NCI-H82 (cell line): ENCODE measurements at regions not wholly inside any gene's neighbourhood (a gene's known extent, or its start where the extent isn't known, plus 50 kb on each side); places are given as distances from the start of the nearest gene placed in this dataset.
A peak's percentile ranks its signal among the peaks of the same experiment; 100 is the strongest.

ENCODE experiments used
- DNase-seq: peaks from one replicate; lab custom pipeline; 2025; lab: John Stamatoyannopoulos, UW

DNA sequence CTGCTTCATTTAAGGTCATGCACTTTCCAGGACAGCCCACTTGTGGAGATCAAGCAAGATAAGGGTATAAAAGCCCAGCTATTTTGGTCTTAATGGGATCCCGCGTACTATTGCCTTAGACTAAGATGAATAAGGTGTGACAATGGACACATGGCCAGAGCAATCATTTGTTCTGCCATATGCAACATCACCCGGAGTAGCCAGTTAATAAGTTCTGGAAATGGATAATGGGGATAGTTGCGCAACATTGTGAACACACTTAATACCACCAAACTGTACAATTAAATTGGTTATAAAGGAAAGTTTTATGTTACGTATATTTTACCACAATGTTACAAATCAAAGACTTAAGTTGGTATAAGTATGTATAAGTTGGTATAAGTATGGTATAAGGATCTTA is 674.5 kb downstream of the HDGFL1 start:
- no peak for DNase-seq

DNA sequence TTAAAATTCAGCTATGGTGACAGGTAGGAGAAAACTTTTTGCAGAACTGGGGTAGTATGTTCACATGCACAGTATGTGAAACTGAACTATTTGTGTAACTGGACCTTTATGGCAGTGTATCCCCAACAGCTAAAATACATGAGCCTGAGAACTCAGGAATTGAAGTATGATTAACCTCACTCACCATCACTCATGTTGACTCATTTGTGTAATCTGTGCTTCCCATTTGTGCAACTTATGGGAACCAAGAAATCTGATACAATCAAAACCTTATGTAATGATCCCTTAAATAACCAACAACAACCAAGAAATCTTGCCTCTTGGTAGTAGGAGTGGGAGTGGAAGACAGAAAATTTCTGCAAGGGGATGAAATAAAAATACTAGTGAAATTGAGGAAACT is 674.9 kb downstream of the HDGFL1 start:
- DNase-seq = no peak

GRCh38 chr6:23245572-23245971 is 676.2 kb downstream of the HDGFL1 start:
- no peak for DNase-seq

DNA sequence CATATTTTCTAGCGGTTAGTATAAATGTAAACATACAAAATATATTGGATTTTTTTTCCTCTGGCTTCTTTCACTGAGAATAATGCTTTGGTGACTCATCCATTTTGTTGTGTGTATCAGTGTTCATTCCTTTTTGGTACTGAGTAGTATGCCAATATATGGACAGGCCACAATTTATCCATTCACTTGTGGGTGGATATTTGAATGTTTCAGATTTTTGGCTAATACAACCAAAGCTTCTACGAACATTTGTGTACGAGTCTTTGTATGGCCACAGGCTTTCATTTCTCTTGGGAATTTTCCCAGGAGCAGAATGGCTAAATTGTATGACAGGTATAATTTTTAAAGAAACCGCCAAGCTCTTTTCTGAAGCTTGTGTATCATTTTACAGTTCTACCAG is 677.5 kb downstream of the HDGFL1 start:
- no peak for DNase-seq

DNA sequence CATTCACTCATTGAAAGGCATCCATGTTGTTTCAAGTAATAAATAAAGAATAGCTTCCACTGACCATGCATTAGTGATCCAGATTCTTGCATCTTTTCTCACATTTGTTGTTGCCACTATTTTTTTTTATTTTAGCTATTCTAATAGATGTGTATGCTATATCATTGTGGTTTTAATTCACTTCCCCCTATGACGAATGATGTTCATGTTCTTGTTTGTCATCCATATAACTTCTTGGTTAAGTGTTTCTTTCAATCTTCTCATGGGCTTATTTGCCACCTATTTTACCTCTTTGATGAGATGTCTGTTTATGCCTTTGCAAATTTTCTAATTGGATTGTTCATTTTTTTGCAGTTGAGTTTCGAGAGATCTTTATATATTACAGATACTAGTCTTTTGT is 681.2 kb downstream of the HDGFL1 start:
- no peak for DNase-seq

DNA sequence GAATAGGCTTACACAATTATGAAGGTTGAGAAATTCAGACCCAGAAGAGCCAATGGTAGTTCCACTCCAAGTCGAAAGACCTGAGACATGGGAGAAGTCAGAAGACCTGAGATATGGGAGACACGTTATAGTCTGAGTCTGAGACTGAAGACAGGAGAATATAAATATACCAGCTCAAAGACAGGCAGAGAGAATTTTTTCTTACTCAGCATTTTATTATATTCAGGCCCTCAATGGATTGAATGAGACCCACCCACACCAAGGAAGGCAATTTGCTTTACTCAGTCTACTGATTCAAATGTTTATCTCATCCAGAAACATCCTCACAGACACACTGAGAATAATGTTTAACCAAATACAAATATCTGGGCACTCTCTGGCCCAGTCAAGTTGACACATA is 693.5 kb downstream of the HDGFL1 start:
- no peak for DNase-seq

DNA sequence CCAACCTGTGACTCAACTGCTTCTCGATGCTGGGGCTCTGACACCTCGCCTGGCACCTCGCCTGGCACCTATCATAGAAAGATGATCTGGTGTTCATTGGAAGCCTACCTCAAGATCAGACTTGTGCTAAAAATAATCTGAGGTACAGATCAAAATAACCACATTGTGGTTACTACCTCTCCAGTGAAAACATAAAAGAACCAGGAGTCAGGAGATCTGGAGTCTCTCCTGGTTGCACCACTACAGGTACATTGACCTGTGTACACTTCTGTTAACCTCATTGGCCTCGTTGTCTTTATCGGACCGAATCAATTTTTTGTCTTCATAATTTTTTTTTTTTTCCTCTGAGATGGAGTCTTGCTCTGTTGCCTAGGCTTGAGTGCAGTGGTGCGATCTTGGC is 695.9 kb downstream of the HDGFL1 start:
- no peak for DNase-seq

DNA sequence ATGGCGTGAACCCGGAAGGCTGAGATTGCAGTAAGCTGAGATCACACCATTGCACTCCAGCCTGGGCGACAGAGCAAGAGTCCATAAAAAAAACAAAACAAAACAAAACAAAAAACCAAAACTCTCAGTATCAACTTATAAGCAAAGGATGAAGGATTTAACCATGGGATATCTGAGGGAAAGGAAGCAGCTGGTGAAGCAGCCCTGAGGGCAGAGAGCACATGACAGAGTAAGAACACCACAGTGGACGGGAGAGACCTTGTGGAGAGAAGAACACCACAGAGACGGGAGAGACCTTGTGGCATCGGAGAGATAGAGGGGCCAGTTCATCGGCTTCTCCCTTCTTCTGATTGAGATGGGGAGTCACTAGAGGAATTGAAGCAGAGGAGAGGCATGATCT is 697.2 kb downstream of the HDGFL1 start:
- no peak for DNase-seq

- DNase-seq = no peak
Observed at GRCh38 chr6:23267651-23268050, 698.3 kb downstream of the HDGFL1 start.

GRCh38 chr6:23268348-23268747 is 699.0 kb downstream of the HDGFL1 start:
- no peak for DNase-seq

DNA sequence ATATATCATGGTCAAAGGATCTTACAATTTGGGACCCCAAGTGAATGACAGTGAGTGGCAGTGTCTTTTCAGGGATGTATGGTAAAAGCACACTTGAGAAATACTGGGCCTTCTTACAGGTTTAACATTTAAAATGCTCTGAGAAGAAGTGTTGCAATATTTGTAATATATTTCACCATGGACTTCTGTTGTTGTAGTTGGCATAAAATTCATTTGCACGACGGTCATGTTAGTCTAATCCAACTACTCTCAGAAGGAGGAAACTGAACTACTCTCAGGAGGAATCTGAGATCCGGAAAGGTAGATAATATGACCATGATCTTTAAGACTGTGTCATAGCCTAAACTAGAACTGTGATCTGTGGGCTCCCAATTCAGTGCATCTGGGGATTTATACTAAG is 700.1 kb downstream of the HDGFL1 start:
- no peak for DNase-seq

DNA sequence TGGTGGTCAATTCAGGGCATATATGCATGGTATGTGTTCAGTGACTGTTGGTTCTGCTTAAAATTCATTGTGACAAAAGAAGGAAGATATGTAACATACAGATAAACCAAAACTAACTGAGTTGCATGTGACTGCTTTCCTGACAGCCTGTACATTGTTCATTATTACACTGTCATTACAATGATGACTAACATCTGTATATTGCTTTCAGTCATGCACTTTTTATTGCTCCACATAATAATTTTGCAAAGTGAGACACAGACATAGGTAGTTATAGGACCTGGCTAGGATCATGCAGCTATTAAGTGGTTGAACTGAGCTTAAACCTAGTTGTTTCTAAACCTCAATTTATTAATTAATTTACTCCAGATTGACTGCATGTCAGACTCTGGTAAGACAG is 703.2 kb downstream of the HDGFL1 start:
- no peak for DNase-seq

DNA sequence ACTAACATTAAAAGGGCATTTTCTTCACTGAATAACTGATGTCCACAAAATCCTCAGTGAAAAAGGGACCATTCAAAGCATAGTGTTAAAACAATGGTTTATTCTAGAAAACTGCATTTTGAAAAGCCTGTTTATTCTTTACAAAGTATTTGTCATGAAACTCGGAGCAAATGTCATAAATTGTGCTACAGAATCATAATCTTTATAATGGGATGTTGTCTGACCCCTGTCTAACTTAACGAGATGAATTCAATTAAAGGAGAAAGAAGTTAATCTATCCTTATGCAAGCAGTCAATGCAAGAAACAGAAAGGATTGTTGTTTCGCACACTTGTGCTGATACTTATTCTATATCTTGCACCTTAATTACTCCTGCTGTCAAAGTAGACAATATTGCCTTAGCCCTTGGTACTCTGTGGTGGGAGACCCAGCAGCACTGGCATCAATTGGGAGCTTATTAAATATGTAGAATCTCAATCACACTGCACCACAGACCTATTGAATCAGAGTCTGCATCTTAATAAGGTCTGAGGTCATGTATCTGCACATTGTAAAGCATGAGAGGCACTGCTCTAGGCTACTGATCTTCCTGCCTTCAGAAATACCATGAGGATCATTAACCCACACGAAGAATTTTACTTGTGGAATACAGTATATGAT is 708.3 kb downstream of the HDGFL1 start:
- DNase-seq = peak; percentile 47

- DNase-seq = no peak
Observed at GRCh38 chr6:23278180-23278532, 708.8 kb downstream of the HDGFL1 start.

- no peak for DNase-seq
Observed at GRCh38 chr6:23280437-23280836, 711.1 kb downstream of the HDGFL1 start.

DNA sequence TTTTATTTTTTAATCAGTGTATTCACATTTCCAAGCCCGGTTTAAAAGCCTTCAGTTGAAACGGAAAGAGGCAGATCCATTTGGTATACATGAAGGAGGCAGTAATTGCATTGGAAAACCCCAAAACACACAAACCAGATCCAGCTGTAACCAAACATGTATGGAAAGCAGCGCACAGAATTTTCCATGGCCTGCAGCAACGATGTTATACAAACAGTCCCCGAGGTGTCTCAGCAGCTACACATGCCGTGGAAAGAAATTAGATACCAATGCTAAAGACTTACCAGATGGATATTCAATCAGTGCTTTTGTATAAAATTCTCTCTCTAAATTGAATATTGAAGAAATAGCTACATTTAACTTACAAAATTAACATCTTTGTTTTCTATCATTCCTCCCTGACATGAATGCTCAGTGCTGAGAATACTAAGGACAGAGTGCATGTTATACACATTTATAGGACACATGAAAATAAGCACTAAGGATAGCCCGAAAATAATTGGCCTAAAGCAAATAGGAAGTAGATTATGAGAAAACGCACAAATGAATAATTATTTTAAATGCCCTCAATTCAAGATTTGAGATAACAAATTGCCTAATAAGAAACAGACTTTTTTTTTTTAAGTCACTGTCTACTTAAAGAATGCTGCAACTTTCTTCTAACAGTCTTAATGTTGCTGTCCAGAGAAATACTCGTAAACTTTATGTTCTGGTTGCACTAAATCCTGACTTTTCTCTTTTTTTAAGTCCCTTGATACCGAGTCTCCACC is 713.1 kb downstream of the HDGFL1 start:
- no peak for DNase-seq

- DNase-seq = no peak
Observed at GRCh38 chr6:23293653-23294052, 724.3 kb downstream of the HDGFL1 start.

- no peak for DNase-seq
Observed at GRCh38 chr6:23301556-23301955, 732.2 kb downstream of the HDGFL1 start.

DNA sequence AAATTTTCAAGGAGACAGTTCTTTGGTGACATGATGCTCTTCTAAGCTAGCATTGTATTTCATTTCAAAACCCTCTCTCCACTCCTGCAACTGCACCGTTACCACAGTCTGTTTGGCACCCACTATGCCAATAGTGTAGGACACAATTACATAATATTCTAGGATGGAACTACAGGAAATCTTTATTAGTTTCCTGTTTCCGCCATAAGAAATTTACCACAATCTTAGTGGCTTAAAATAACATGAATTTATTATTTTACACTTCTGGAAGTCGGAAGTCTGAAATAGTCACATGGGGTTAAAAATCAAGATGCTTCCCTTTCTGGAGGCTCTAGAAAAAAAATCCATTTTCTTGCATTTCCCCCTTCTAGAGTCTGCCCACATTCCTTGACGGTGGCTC is 733.1 kb downstream of the HDGFL1 start:
- DNase-seq = no peak

DNA sequence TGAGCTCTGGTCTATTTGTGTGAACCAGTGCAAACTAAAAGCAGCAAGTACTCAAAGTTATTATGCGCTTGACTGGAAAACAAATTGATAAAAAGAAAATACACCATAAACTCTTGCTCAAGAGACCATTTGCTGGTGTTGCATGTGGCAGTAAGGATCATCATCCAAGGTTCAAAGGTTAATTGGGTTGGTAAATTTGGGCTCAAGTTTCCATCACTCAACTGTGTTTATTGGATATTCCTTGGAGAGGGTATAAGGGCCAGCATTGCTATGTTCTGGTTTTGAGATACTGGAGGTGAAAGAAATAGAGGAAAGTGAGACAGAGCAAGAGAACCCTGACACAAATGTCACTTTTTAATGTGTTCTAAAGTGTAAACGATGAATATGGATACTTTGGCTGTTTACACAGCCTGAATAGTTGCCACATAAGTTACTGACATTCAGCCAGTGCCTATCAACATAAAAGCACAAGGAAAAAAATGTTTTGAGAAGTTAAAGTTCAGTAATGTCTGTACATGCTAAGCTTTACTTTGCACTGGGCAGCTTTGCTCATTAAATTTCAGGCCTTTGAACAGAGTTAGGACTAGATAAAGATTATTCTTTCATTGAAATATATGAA is 736.1 kb downstream of the HDGFL1 start:
- DNase-seq = no peak

DNA sequence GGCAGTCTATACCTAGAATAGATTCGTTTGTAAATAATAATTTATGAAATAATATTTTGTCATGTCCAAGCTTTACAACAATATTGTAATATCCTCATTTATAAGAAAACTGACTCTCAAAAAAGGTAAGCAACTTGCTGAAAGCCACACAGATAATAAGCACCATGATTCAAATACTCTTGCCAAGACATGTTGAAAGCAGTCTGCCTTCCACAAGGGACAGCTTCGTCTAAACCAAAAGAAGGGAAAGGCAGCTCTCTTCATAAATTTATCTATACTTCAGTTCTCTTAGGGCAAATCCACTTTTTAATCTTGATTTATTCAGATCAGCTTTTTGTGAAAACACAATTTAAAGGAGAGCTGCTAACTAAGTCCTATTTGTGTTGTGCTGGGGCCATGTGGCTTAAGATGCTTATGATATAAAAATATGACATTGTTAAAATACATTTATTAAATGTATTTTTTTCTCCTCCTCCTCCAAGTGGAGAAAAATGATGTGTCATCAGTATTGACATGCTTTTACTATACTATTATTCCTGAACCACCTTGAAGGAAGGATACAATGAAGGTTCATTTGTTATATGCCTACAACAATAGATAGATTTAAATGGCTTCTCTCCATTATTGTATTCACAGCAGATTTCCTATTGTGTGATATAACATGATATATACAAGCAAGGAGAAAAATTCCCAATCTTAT is 737.0 kb downstream of the HDGFL1 start:
- no peak for DNase-seq

DNA sequence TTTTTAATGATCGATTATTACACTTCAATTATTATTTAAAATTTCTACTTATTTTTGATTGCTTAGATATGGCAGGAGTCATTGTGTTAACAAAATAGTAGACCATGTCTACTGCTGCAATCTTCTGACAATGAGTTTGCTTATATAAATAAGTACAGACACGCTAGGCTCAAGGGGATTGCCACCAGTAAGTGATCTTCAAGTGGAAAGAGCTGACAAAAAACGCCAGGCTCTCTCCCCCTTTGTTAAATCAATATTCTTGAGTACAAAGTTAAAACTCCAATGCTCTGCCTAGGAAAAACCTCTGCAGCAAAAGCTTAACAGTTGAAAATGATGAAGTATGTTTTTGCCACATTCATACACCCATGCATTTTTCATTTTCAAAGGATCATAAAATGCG is 738.1 kb downstream of the HDGFL1 start:
- no peak for DNase-seq

DNA sequence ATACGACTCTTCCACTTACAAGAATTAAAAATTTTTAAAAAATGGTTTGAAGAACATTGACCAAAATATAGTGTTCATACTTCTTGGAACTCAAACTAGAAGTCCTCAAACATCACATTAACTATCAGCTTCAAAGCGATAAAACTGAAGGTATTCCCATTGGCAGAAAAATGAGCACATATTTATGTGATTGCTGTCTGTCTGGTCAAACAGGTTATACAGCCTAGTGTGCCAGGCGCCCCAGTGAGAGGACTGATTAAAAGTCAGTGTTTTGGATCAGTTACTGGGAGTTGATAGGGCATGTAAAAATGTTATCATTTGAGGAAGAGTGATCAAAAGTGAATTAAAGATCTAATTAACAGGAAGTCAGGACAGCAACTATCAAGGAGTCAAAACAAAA is 738.8 kb downstream of the HDGFL1 start:
- DNase-seq = no peak
